GM19025 (cell line): ENCODE measurements at regions not wholly inside any gene's neighbourhood (a gene's known extent, or its start where the extent isn't known, plus 50 kb on each side); places are given as distances from the start of the nearest gene placed in this dataset.
"Not testable (repeated sequence)": the region's sequence is repeated elsewhere in the genome, so short reads cannot be mapped to it uniquely, and the experiment has no call there.

ENCODE experiments used
- ATAC-seq: cut with Tn5 transposase; IDR thresholded peaks from one replicate; pipeline ENCODE4 v1.9.1; 2021; ENCODE audit warnings: mild to moderate bottlenecking, low read depth, moderate library complexity; ENCODE audit not compliant: unreplicated experiment

- no peak for ATAC-seq
Measured at GRCh38 chr10:6929148-6929830, 349.2 kb upstream of the PRKCQ start.

DNA sequence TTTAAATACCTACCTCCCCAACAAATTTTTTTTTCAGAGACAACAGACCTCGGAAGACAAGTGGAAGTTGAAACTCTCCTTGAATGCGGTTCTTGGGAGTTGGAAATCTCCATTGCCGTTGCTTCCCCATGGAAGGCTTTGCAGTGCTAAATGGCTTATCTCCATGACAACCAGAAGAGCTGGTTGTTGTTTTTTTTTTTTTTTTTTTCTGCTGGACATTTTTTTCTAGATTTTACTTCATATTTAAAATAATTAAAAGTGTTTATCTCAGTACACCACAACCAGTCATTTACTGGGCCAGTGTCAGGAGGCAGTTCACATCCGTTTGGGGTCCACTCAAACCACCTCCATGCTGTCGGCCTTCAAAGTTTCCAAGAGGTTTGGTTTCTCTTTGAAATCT, 348.5 kb upstream of the PRKCQ start:
- ATAC-seq, result no peak

DNA sequence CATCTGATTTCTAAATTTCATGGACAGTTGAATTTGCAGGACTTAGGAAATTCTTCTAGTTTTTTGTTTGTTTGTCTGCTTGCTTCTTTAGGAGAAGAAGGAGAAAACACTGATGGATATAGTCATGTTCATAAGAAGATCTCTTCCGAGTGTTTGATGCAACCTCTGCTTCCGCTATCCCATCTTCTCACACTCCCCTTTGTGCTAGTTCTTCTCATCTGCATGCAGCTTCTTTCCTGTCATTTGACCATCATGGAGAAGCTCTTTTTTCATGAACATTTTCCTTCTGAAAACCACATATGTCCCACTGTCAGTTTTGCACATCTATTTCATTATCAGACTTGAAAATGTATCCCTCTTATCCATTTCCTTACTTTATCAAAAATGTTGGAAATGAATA, 346.9 kb upstream of the PRKCQ start:
- ATAC-seq, result no peak

DNA sequence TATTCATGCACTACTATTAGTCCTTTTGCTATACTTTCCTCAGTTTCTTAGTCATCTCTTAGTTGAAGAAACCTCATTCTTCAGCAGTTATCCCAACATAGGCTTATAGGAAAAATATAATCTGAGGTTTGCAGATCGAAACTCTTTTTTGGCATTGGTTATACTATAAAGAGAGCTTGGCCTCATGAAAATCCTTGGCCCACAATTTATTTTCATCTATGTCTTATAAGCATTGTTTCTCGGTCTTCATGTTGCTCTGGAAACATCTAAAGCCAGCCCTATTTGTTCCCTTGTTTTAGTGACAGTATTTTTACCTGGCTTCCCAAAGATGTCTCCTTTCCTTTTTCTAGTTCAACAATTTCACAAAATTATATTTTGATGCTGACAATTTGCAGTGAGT, 345.1 kb upstream of the PRKCQ start:
- ATAC-seq, result no peak

DNA sequence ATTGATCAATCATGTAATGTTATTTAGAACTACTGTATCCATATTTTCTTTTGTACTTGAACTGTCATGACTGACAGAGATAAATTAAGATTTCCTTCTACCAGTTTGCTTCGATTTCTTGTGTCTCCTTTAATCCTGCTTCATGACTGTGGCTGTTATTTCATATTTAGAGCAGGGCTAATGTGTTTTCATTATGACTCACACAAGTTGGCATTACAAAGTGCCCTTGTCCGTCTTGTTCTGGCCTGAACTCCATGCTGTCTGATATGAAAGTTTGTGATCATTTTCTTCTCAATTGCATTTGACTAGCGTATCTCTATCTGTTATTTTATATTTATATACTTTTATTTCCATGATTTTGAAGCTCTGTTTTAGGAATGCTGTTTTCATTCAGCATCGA, 344.1 kb upstream of the PRKCQ start:
- ATAC-seq, result no peak

DNA sequence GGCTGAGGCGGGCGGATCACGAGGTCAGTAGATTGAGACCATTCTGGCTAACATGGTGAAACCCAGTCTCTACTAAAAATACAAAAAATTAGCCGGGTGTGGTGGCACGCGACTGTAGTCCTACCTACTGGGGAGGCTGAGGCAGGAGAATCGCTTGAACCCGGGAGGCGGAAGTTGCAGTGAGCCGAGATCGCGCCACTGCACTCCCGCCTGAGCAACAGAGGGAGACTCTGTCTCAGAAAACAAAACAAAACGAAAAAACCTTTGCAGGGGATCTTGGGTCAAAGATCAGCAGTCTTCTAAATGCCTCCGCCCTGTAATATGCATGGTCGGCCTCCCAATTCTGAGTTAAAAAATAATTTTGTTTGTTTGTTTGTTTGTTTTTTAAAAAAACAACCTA, 340.9 kb upstream of the PRKCQ start:
- ATAC-seq, result not testable (repeated sequence)

DNA sequence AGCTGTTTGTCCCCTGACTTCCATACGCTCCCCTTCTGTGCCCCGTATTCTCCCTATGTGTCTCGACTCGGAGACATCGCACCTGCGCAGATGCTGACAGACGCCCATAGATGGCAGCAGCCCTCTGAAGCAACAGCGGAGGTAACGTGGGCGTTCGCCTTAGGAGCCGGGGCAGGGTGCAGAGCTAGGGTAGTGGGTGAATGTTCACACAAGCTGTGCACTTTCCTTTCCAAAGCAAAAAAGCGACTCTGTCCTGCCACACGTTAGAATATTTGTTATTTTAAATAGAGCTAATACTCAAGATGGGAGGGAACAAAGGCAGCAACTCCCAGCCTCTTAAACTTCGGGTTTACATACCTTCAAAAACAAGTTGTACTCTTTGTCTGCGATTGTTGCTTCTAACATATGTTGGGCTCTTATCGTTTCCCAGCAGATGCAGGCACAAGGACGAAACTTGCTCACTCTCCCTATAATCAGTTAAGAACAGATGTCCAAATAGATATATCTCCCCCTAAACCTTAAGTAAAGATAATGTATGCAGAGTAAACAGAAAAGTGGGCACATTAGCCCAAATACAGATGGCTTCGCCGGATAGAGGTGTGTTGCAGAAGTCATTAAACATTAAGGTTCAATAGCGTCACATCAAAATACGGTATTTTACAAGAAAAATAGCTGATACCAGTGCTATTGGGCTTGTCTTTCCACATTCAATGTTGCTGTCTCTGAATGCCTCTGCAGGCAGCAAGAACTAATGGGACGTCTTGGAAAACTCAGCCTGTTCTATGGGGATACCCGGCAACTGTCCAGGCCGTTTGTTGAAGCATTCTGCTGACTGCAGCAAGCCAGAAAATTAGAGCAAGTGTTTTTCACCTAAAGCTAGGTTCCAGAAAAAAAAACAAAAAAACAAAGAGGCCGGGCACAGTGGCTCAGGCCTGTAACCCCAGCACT, 340.3 kb upstream of the PRKCQ start:
- peak; percentile 94 for ATAC-seq

- no peak for ATAC-seq
Measured at GRCh38 chr10:6919077-6919476, 339.0 kb upstream of the PRKCQ start.

GRCh38 chr10:6918305-6918704, 338.2 kb upstream of the PRKCQ start:
- no peak for ATAC-seq

DNA sequence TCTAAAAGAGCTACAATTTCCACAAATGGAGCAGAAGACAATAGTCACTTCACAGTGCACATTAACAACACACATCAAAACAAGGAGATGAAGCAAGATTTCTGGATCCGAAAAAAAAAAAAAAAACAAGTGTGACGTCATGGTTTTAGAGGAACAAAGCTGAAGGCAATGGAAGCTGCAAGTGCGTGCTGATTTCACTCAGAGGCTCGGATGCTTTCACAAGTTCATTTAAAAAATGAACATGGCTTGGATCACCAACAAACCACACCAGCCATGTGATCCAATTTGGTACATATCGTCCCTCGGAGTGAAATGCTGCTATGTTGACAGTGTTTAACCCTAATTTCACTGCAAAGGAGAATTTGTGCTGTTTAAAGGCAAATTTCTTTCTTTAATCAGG, 337.0 kb upstream of the PRKCQ start:
- ATAC-seq, result no peak

GRCh38 chr10:6916601-6917000, 336.5 kb upstream of the PRKCQ start:
- ATAC-seq, result no peak

- no peak for ATAC-seq
Measured at GRCh38 chr10:6915307-6915706, 335.2 kb upstream of the PRKCQ start.

- no peak for ATAC-seq
Measured at GRCh38 chr10:6912929-6913328, 332.9 kb upstream of the PRKCQ start.

DNA sequence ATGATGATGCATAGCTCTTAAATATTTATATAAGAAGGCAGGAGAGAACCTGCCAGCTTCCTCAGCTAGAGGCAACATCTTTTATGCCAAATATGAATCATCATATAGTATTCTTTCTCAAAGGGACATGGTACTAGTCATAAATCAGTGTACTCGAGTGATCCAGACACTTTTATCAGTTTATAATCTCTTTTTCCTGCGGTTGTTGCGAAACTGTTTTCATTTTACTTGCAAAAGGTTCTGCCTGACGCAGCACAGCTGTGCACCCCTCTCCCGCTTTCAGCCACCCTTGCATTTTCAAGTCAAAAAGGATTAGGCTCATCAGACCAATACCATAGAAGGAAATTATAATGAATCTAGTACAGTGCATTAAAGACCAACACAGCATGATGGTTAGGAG, 332.3 kb upstream of the PRKCQ start:
- ATAC-seq, result no peak

GRCh38 chr10:6912021-6912420, 331.9 kb upstream of the PRKCQ start:
- no peak for ATAC-seq

DNA sequence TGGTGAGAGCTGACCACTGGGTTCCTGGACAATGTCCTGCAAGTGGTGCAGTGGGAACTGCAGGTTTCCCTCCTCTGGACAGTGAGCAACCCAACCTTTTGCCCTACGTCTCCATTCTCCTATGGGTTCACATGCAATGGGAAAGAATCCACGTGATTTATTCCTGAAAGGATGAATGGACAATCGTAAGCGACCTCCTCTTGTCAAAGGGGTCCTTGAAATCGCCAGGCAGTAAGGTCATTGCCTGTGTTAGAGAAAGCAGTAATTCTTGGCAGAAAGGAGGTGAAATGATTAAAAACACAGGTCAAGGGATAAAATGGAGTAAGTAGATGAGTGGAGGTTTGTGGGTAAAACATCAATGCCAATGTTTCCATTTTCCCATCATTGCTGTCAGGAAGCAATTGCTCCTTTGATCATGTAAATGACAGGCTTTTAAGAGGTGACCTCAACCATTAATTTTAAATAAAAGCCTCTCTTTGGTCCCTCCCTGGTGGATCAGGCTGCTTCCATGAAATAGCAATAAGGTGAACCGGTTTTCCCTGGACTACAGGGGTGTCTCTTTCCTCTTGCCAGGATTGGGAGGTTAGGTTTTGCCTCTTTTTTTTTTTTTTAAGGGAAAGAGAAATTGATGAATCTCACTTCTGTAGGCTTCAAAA, 330.0 kb upstream of the PRKCQ start:
- no peak for ATAC-seq

DNA sequence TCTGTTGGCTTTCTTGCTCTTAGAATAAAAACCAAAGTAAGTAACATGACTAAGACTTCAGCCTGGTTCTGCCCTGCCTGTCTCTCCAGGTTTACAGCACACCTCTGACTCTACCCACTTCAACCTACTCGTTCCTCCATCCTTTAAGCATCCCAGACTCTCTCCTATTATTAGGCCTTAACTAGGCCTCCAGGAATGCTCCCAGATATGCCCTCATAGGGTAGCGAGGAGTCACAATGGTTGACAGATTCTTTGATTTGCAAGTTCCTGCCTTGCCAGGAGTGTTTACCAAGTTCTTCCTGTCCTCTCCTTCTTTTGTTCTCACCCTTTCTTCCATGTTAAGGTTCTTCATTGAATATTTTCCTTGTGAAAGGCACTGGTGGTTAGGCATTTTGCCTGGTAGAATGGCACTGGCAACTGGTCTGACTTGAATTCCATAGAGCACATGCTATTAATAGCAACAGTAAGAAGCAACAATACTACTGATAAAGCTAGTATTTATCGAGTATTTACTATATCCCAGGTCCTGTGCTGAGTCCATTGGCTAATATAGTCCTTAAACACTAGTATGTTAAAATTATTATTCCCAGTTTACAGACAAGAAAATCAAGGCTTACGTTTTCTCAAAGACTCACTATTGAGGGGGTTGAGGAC, 327.9 kb upstream of the PRKCQ start:
- ATAC-seq, result no peak

DNA sequence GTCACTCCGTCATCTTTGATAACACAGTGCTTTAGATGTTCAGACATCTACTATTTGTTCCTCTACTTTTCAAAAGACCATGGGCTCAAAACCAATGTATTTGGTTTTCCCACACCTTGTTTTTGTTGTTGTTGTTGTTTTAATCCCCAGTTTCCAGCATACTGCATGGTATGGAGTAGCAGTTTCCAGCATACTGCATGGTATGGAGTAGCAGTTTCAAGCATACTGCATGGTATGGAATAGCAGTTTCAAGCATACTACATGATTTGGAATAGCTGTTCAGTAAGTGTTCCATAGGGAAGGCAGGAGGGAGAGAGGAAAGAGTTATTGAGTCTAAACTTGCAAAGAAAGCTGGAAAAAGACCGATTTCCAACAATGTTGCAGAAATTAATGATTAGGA, 314.3 kb upstream of the PRKCQ start:
- no peak for ATAC-seq

- ATAC-seq, result no peak
Measured at GRCh38 chr10:6892864-6893263, 312.8 kb upstream of the PRKCQ start.

DNA sequence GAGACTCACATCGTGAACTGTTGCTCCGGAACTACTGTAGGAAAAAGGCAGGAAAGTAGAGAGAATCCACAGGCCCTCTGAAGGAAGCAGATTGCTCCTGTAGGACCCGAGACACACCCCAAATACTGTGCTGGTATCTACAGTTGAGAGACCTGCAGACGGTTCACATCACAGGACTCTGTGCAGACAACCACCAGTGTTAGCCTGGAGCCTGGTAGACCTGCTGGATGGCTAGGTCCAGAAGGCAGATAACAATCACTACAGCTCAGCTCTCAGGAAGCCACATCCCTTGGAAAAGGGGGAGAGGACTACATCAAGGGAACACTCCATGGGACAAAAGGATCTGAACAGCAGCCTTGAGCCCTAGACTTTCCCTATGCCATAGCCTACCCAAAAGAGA, 311.8 kb upstream of the PRKCQ start:
- ATAC-seq, result no peak

- no peak for ATAC-seq
Measured at GRCh38 chr10:6889718-6890117, 309.6 kb upstream of the PRKCQ start.
